Ascending aorta (tissue), 2 donors: ENCODE measurements at regions not wholly inside any gene's neighbourhood (a gene's known extent, or its start where the extent isn't known, plus 50 kb on each side); places are given as distances from the start of the nearest gene placed in this dataset.

Experiments
- DNase-seq, 2 donors: peaks; one replicate each; pipeline ENCODE4 v3.0.0-alpha.2; 2019; ENCODE audit warnings: low spot score in 2 of 2
- H3K27ac ChIP-seq, 2 donors: fragments of 200-600 bp; sonication (generic); one replicate each; pipeline ENCODE4 v1.5.1; 2016 to 2017; ENCODE audit warnings: mild to moderate bottlenecking in 1 of 2
- H3K27me3 ChIP-seq: fragments of 200-600 bp; sonication (generic); one replicate; pipeline ENCODE4 v1.5.1; 2017
- H3K36me3 ChIP-seq, 2 donors: fragments of 200-600 bp; sonication (generic); one replicate each; pipeline ENCODE4 v1.5.1; 2016
- H3K4me1 ChIP-seq, 2 donors: fragments of 200-600 bp; sonication (generic); one replicate each; pipeline ENCODE4 v1.5.1; 2016 to 2017; ENCODE audit warnings: mild to moderate bottlenecking in 1 of 2
- H3K4me3 ChIP-seq, 2 donors: fragments of 200-600 bp; sonication (generic); one replicate each; pipeline ENCODE4 v1.5.1; 2016 to 2017; ENCODE audit warnings: mild to moderate bottlenecking in 1 of 2
- H3K9me3 ChIP-seq, 2 donors: fragments of 200-600 bp; sonication (generic); one replicate each; pipeline ENCODE4 v1.5.1; 2016
- CTCF ChIP-seq, 3 experiments: fragments of 200-600 bp in 2 of 3; fragments of 450-650 bp in 1 of 3; sonication (generic) in 2 of 3; IDR thresholded peaks; one replicate each; pipeline ENCODE4 v1.5.1; 2016 to 2019; ENCODE audit warnings: antibody characterized with exemption in 3 of 3, mild to moderate bottlenecking in 1 of 3, moderate library complexity in 1 of 3
- intact Hi-C: fragments of 100-400 bp; cut with DNase I; formaldehyde crosslinking; loops from one replicate; pipeline ENCODE4 v1.15.1; 2023

- Histone ChIP-seq H3K4me3 (no peak overlapping the region), H3K27ac (no peak overlapping the region), H3K36me3 (no peaks in the 10 kb centered on the region), H3K27me3 (no peaks in the 10 kb centered on the region), H3K4me1 (no peaks in the 10 kb centered on the region), H3K9me3 (no peaks in the 10 kb centered on the region)
- intact Hi-C loops: no loop called here
- no peak for TF ChIP-seq CTCF (IDR thresholded peaks at IDR 0.05)
- no peak for DNase-seq
Measured at GRCh38 chr4:89538171-89538570, 230.6 kb upstream of the GPRIN3 start.

- H3K27ac ChIP-seq: no peak overlapping the region
- H3K36me3 ChIP-seq: no peaks in the 10 kb centered on the region
- no peaks in the 10 kb centered on the region for H3K9me3 ChIP-seq
- H3K4me1 ChIP-seq: no peaks in the 10 kb centered on the region
- H3K4me3 ChIP-seq: no peak overlapping the region
- intact Hi-C loops: no loop called here
- TF ChIP-seq CTCF (IDR thresholded peaks at IDR 0.05): no peak
- H3K27me3 ChIP-seq: no peaks in the 10 kb centered on the region
- no peak for DNase-seq
Measured at GRCh38 chr4:89537281-89537680, 229.7 kb upstream of the GPRIN3 start.

- no peak for DNase-seq
- no peaks in the 10 kb centered on the region for H3K27me3 ChIP-seq
- no peaks in the 10 kb centered on the region for H3K9me3 ChIP-seq
- no peak overlapping the region for H3K4me3 ChIP-seq
- intact Hi-C loops: no loop called here
- TF ChIP-seq CTCF (IDR thresholded peaks at IDR 0.05): no peak
- no peak overlapping the region for H3K27ac ChIP-seq
- no peaks in the 10 kb centered on the region for H3K36me3 ChIP-seq
- H3K4me1 ChIP-seq: no peaks in the 10 kb centered on the region
Measured at GRCh38 chr4:89535251-89535650, 227.7 kb upstream of the GPRIN3 start.

- H3K4me1 ChIP-seq: no peaks in the 10 kb centered on the region
- no peak for TF ChIP-seq CTCF (IDR thresholded peaks at IDR 0.05)
- H3K36me3 ChIP-seq: no peaks in the 10 kb centered on the region
- no peak for DNase-seq
- no peak overlapping the region for H3K4me3 ChIP-seq
- no peak overlapping the region for H3K27ac ChIP-seq
- H3K27me3 ChIP-seq: no peaks in the 10 kb centered on the region
- no peaks in the 10 kb centered on the region for H3K9me3 ChIP-seq
- intact Hi-C loops: no loop called here
Measured at GRCh38 chr4:89534356-89534755, 226.8 kb upstream of the GPRIN3 start.

GRCh38 chr4:89531932-89532640 lies 224.5 kb upstream of the GPRIN3 start:
- Histone ChIP-seq H3K36me3 (no peaks in the 10 kb centered on the region), H3K27ac (no peak overlapping the region), H3K9me3 (no peaks in the 10 kb centered on the region), H3K4me1 (no peaks in the 10 kb centered on the region), H3K4me3 (no peak overlapping the region), H3K27me3 (no peaks in the 10 kb centered on the region)
- DNase-seq: no peak
- no peak for TF ChIP-seq CTCF (IDR thresholded peaks at IDR 0.05)
- intact Hi-C loops: no loop called here
